ENCODE measurements at regions not wholly inside any gene's neighbourhood (a gene's known extent, or its start where the extent isn't known, plus 50 kb on each side); places are given as distances from the start of the nearest gene placed in this dataset.
A peak's percentile ranks its signal among the peaks of the same experiment; 100 is the strongest.
"Not testable (repeated sequence)": the region's sequence is repeated elsewhere in the genome, so short reads cannot be mapped to it uniquely, and the experiment has no call there.

DNA sequence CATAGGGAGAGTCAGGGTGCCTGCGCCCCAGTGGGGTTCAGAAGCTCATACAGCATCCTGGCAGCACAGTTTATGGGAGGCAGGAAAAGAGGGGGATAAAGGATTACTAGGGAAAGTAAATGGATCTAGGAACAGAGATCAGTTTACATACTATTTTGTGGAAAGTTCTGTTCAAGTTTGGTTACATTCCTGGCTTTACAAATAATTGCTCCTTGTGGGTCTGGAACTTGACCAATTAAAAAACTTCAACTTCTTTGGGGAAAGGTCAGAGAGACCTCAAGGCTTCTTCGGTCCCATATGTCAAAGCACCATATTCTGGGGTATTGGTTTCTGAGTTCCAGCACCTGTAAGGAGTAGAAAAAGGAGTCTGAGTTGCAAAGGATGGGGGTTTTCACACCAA is 64.1 kb downstream of the ZDHHC19 start:
- ATAC-seq (no peak), DNase-seq (no peak)
- Mint-ChIP-seq H3K27ac (no peak overlapping the region), H3K4me3 (no peak overlapping the region), H3K27me3 (no peaks in the 10 kb centered on the region), H3K9me3 (ENCODE audit: low read depth) (no peaks in the 10 kb centered on the region), H3K36me3 (peaks cover 3% of the 10 kb centered on the region), H3K4me1 (peaks cover 9% of the 10 kb centered on the region)
- CTCF ChIA-PET = interaction anchor here (1.0 kb wide), 1 partner anchor 74 kb away, joined by 3 read pairs; no protein-coding TSS in a partner anchor

DNA sequence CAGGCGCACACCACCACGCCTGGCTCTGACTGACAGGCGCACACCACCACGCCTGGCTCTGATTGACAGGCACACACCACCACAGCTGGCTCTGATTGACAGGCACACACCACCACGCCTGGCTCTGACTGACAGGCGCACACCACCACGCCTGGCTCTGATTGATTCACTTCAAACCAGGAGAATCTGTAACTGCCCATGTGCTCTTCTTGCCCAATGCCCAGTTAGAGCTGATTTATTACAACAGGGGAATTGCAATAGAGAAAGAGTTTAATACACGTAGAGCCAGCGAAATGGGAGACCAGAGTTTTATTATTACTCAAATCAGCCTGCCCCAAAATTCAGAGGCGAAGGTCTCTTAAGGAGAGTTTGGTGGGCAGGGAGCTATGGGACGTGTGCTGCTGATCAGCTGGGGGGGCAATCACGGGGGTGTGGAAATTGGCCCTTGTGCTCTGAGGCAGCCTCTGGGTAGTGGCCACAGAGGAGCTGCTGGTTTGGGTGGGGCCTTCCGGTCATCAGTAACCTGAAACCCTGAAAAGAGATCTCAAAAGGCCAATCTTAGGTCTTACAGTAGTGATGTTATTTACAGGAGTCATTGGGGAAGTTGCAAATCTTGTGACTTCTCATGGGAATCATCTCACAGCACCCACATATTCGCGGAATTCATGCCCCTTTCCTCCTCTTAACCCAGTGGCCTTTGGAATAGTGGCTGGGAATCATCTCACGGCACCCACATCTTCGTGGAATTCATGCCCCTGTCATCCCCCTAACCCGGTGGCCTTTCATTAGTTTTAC is 63.8 kb upstream of the TFRC start:
- Mint-ChIP-seq H3K4me3 (no peak overlapping the region), H3K27ac (no peak overlapping the region), H3K4me1 (peaks cover 11% of the 10 kb centered on the region), H3K27me3 (no peaks in the 10 kb centered on the region), H3K36me3 (no peaks in the 10 kb centered on the region), H3K9me3 (ENCODE audit: low read depth) (no peaks in the 10 kb centered on the region)
- no peak for ATAC-seq
- CTCF ChIA-PET = interaction anchor here (0.7 to 1.0 kb wide), 2 partner anchors 10 to 72 kb away, joined by 3 read pairs; no protein-coding TSS in a partner anchor
- DNase-seq = no peak

DNA sequence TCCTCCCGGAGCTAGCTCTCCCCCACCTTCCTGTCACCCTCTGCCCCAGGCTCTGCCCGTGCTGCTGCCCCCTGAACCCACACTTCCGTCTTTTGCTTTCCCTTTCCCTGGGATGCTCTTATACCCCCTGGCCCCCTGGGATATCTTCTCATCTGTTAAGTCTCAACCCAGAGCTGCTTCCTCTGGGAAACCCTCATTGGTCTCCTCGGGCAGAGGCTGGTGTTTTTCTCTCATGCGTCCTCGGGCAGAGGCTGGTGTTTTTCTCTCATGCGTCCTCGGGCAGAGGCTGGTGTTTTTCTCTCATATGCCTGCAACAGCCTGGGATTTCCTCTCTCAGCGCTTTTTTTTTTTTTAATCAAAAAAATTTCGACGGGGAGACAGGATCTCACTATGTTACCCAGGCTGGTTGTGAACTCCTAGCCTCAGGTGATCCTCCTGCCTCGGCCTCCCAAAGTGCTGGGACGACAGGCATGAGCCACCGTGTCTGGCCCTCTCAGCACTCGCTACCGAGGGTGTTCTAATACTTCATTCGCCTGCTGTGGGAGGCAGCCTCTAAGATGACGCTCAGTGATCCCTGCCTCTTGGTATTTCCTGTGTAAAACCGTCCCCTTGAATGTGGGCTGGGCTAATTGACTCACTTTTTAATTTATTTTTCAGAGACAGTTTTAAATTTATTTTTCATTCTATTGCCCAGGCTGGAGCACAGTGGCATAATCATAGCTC is 62.7 kb upstream of the TFRC start:
- peaks cover 11% of the 10 kb centered on the region for H3K4me1 Mint-ChIP-seq
- H3K9me3 Mint-ChIP-seq (ENCODE audit: low read depth) = no peaks in the 10 kb centered on the region
- peak overlapping the region; percentile 73 for H3K27ac Mint-ChIP-seq
- peak overlapping the region; percentile 14 for H3K4me3 Mint-ChIP-seq
- DNase-seq (peak; percentile 48), ATAC-seq (peak; percentile 76)
- H3K36me3 Mint-ChIP-seq = no peaks in the 10 kb centered on the region
- CTCF ChIA-PET = no interaction called here
- H3K27me3 Mint-ChIP-seq = no peaks in the 10 kb centered on the region

DNA sequence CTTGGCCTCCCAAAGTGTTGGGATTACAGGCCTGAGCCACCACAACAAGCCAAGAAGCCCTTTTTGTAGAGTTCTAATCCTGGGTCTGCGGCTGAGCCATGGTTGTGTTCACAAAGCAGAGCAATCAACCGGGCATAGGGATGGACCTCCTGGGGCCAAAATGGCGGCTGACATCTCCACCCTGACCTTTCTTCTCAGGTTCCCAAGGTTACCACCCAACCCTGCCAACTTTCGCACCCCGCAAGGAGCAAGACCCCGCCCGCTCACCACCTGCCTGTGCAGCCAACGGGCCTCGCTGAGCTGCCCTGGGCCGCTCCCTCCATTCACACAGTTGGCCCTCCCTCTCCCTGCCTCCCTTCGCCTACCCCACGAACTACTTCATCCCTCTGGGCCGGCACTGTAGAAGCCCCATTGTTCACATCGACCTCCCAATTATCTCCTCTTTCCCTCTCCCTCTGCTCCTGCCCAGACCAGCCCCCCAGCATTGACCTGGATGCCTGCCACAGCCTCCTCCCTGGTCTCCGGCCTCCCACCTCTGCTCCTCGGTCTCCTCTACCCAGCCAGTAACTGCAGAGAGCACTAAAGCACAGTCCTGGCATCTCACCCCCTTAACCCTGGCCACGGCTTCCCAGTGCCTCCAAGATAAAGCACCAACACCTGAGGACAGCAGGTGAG is 62.0 kb upstream of the TFRC start:
- Mint-ChIP-seq H3K36me3 (no peaks in the 10 kb centered on the region), H3K4me3 (no peak overlapping the region), H3K9me3 (ENCODE audit: low read depth) (no peaks in the 10 kb centered on the region), H3K27me3 (no peaks in the 10 kb centered on the region), H3K27ac (peak overlapping the region; percentile 73), H3K4me1 (peaks cover 11% of the 10 kb centered on the region)
- DNase-seq (no peak), ATAC-seq (no peak)
- CTCF ChIA-PET = no interaction called here

GRCh38 chr3:196142202-196142956 is 60.5 kb upstream of the TFRC start:
- H3K9me3 Mint-ChIP-seq (ENCODE audit: low read depth) = no peaks in the 10 kb centered on the region
- H3K27me3 Mint-ChIP-seq = no peaks in the 10 kb centered on the region
- ATAC-seq (no peak), DNase-seq (no peak)
- no peak overlapping the region for H3K4me3 Mint-ChIP-seq
- CTCF ChIA-PET = no interaction called here
- peaks cover 11% of the 10 kb centered on the region for H3K4me1 Mint-ChIP-seq
- H3K36me3 Mint-ChIP-seq = no peaks in the 10 kb centered on the region
- H3K27ac Mint-ChIP-seq = no peak overlapping the region

GRCh38 chr3:196141866-196142201 is 59.9 kb upstream of the TFRC start:
- no peaks in the 10 kb centered on the region for H3K36me3 Mint-ChIP-seq
- H3K4me1 Mint-ChIP-seq = peaks cover 11% of the 10 kb centered on the region
- no peak overlapping the region for H3K4me3 Mint-ChIP-seq
- CTCF ChIA-PET = no interaction called here
- H3K27me3 Mint-ChIP-seq = no peaks in the 10 kb centered on the region
- ATAC-seq (no peak), DNase-seq (no peak)
- no peaks in the 10 kb centered on the region for H3K9me3 Mint-ChIP-seq (ENCODE audit: low read depth)
- H3K27ac Mint-ChIP-seq = no peak overlapping the region

GRCh38 chr3:196141052-196141865 is 59.4 kb upstream of the TFRC start:
- Mint-ChIP-seq H3K4me1 (peaks cover 15% of the 10 kb centered on the region), H3K4me3 (no peak overlapping the region), H3K36me3 (no peaks in the 10 kb centered on the region), H3K27ac (no peak overlapping the region), H3K9me3 (ENCODE audit: low read depth) (no peaks in the 10 kb centered on the region), H3K27me3 (no peaks in the 10 kb centered on the region)
- ATAC-seq (no peak), DNase-seq (no peak)
- CTCF ChIA-PET = no interaction called here

DNA sequence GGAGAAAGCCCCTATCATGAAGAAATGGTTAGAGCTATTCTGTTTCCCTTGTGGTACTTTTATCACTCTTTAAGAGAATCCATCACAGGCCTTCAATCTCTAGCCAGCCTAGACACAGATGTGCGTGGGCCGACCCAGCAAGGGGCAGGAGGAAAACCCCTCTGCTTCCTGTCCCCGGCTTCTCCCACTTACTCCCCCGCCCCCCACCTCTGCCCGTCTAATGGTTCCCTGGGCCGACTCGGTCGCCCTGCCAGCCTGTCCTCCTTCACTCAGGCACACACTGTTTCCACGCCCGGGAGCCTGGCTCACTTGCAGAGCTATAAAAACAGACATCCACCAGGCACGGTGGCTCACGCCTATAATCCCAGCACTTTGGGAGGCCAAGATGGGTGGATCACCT is 58.3 kb upstream of the TFRC start:
- Mint-ChIP-seq H3K27me3 (no peaks in the 10 kb centered on the region), H3K36me3 (no peaks in the 10 kb centered on the region), H3K9me3 (ENCODE audit: low read depth) (no peaks in the 10 kb centered on the region), H3K27ac (no peak overlapping the region), H3K4me1 (peaks cover 18% of the 10 kb centered on the region), H3K4me3 (no peak overlapping the region)
- no peak for ATAC-seq
- CTCF ChIA-PET = no interaction called here
- no peak for DNase-seq

- Mint-ChIP-seq H3K36me3 (no peaks in the 10 kb centered on the region), H3K9me3 (ENCODE audit: low read depth) (no peaks in the 10 kb centered on the region), H3K27me3 (no peaks in the 10 kb centered on the region), H3K27ac (no peak overlapping the region), H3K4me3 (no peak overlapping the region), H3K4me1 (peaks cover 12% of the 10 kb centered on the region)
- DNase-seq (no peak), ATAC-seq (no peak)
- CTCF ChIA-PET = no interaction called here
Observed at GRCh38 chr3:196139281-196139680, 57.4 kb upstream of the TFRC start.

GRCh38 chr3:196138482-196139254 is 56.8 kb upstream of the TFRC start:
- Mint-ChIP-seq H3K4me1 (peaks cover 8% of the 10 kb centered on the region), H3K9me3 (ENCODE audit: low read depth) (no peaks in the 10 kb centered on the region), H3K27ac (no peak overlapping the region), H3K36me3 (no peaks in the 10 kb centered on the region), H3K27me3 (no peaks in the 10 kb centered on the region), H3K4me3 (no peak overlapping the region)
- ATAC-seq (no peak), DNase-seq (no peak)
- CTCF ChIA-PET = no interaction called here

DNA sequence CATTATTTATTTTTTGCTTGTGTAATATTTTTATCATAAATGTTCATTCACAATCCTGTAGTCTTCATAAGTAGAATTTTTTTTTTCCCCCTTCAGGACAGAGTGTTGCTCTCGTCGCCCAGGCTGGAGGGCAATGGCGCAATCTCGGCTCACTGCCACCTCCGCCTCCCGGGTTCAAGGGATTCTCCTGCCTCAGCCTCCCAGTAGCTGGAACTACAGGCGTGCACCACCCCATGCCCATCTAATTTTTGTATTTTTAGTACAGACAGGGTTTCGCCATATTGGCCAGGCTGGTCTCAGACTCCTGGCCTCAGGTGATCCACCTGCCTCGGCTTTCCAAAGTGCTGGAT is 54.7 kb upstream of the TFRC start:
- not testable (repeated sequence) for H3K4me1 Mint-ChIP-seq

More for the DNA sequence above, 54.7 kb upstream of the TFRC start:
- not testable (repeated sequence) for H3K27me3 Mint-ChIP-seq; H3K9me3 Mint-ChIP-seq (ENCODE audit: low read depth); H3K36me3 Mint-ChIP-seq; H3K4me3 Mint-ChIP-seq; ATAC-seq; DNase-seq
- peak overlapping the region; percentile 24 for H3K27ac Mint-ChIP-seq
- CTCF ChIA-PET = interaction anchor here (0.7 kb wide), 1 partner anchor 10 kb away, joined by 3 read pairs; no protein-coding TSS in a partner anchor

All from activated CD8-positive, alpha-beta memory T cell treated with anti-CD3 and anti-CD28 coated beads, Interleukin-2, amount 10 ng/mL, durations not matched to agents 7 days and 5 days (primary cell).